Activated CD4-positive, CD25-positive, alpha-beta regulatory T cell treated with anti-CD3 and anti-CD28 coated beads, Interleukin-2, amount 50 U/mL, for 72 hours (primary cell): ENCODE measurements at regions not wholly inside any gene's neighbourhood (a gene's known extent, or its start where the extent isn't known, plus 50 kb on each side); places are given as distances from the start of the nearest gene placed in this dataset.

Experiments
- DNase-seq: peaks from one replicate; pipeline ENCODE4 v3.0.0; 2021

GRCh38 chr11:79960461-79960860 is 519.6 kb upstream of the TENM4 start:
- DNase-seq, result no peak

DNA sequence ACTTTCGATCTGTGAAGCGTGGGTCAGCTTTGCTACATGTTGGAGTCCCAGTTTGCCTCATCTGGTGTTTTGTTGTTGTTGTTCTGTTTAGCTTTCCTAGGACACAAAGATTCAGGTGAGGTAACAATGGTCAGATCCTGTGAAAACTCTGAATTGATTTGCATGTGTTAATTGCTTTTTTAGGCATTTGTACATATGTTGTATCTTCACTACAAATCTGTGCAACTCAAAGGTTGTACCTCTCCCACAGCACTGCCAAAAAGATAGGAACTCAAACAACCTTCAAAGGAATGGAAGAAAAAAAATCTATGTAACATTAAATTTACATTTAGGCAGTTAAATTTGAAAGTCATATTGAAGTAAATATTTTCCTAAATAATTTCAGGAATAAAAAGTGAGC is 518.5 kb upstream of the TENM4 start:
- DNase-seq, result no peak

GRCh38 chr11:79957702-79958101 is 516.9 kb upstream of the TENM4 start:
- DNase-seq, result no peak

- DNase-seq, result no peak
Measured at GRCh38 chr11:79956061-79956460, 515.2 kb upstream of the TENM4 start.

- no peak for DNase-seq
Measured at GRCh38 chr11:79953629-79954028, 512.8 kb upstream of the TENM4 start.

- DNase-seq, result no peak
Measured at GRCh38 chr11:79950741-79951140, 509.9 kb upstream of the TENM4 start.

GRCh38 chr11:79950172-79950571 is 509.3 kb upstream of the TENM4 start:
- DNase-seq, result no peak

DNA sequence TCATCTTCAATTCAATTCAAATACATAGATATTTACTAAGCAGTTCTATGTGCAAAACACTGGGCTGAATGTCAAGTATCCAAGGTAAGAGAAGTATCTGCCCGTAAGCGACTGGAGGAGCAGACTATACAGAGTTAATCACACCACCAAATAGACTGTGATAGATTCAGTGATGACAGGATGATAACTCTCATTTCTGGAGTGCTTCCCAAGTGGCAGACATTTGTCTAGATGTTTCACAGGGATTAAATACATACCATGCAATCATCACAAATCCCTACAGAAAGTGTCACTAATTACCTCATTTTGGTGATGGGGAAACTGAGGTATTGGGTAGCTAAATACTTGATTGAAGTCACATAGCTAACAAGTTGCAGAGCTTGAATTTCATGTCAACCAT is 508.7 kb upstream of the TENM4 start:
- DNase-seq, result no peak

DNA sequence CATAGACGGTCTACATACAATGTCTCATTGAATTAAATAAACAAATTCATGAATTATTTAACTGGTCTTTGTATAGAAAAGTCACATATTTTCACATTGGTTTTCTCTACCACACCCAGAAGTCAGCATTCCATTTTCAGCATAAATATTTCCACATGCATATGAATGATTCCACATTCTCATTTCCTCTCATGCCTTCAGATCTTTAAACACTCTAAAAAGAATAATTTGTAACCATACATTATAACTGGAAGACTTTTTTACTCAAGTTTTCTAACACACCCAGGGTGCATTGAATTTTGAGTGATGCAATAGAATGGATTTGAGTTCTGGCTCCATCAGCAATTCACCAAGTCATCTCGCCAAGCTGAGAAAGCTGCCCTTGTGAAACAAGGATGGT is 501.8 kb upstream of the TENM4 start:
- no peak for DNase-seq

DNA sequence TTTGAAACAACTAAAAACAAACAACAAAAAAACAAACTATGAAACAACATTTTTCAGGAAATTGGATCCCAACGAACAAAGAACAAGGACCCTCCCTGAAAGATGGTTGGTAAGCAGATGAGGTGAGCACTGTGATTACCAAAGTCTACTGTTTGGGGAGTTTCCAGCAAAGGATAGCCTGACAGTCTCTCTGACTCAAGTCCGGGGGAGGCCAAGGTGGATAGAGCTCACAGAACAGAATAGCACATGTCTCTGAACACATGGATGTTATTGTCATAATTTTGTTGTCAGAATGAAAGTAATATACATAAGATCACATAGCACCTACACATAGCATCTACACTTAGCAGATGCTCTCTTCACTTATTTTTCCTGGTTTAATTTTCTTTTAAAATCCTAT is 501.3 kb upstream of the TENM4 start:
- DNase-seq, result no peak

- DNase-seq, result no peak
Measured at GRCh38 chr11:79940974-79941735, 500.3 kb upstream of the TENM4 start.

GRCh38 chr11:79940165-79940564 is 499.3 kb upstream of the TENM4 start:
- DNase-seq, result no peak

- no peak for DNase-seq
Measured at GRCh38 chr11:79939111-79939510, 498.3 kb upstream of the TENM4 start.

DNA sequence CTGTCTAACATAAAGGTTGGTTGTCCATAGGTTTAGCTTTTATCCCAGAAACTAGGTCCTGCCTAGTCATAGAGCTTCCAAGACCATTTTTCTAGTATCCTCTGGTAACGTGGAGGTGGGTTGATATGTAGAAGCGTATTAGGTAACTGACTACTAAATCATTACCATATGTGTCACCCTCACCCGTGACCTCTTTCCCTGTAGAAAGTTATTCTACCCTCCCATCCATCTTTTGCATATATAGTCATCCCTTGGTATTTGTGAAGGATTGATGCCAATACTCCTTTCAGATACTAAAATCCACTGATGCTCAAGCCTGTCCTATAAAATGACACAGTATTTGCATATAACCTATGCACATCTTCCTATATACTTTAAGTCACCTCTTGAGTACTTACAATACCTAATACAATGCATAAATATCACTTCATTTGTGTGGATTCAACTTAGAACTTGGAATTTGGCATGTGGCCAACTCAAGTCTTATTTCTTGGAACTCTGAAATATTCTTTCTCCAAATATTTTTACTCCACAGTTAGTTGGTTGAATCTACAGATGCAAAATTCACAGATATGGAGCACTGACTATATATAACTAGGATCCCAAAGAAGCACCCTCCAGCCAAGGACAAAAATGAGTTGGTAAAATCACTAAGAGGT is 497.0 kb upstream of the TENM4 start:
- DNase-seq, result no peak

GRCh38 chr11:79932612-79933011 is 491.8 kb upstream of the TENM4 start:
- no peak for DNase-seq

DNA sequence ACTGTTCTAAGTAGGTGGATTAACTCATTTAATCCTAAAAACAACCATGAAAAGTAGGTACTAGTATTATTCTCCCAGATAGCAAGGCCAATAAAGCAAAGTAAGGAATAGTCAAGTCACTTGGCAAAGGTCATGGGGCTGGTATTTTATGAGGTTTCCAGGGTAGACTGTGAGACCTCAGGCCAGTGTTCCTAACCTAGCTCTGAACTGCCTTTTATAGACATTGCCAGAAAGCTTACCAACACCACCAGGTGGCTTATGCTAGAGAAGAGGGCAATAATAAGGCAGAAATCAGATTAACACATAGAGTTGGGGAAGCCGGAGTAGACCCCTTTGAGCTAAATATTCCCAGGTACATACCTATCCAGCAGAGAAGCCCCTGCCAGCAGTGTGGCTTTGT is 490.9 kb upstream of the TENM4 start:
- DNase-seq, result no peak

GRCh38 chr11:79926707-79927106 is 485.9 kb upstream of the TENM4 start:
- DNase-seq, result no peak

GRCh38 chr11:79925570-79925969 is 484.7 kb upstream of the TENM4 start:
- no peak for DNase-seq

- DNase-seq, result no peak
Measured at GRCh38 chr11:79922641-79923040, 481.8 kb upstream of the TENM4 start.

GRCh38 chr11:79920480-79920879 is 479.6 kb upstream of the TENM4 start:
- no peak for DNase-seq

- no peak for DNase-seq
Measured at GRCh38 chr11:79919350-79919749, 478.5 kb upstream of the TENM4 start.

GRCh38 chr11:79918846-79919245 is 478.0 kb upstream of the TENM4 start:
- DNase-seq, result no peak

- DNase-seq, result no peak
Measured at GRCh38 chr11:79906164-79906563, 465.3 kb upstream of the TENM4 start.

DNA sequence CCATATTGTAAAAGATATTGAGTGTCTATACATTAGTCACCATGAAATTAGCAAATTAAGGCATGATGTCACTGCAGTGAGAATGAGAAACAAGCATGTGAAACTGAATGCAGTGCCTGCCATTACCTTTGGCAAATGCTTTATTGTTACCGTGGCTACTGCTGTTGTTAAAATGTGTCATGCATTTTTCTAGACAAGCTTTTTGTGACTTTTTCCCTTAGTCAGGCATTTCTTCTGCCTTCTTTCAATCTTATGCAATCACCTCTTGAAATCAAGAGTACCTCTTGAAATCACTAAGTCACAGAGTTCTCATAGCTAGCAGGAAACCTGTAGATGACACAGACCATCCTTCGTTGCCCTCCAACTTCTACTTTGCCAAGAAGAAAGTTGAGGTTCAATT is 461.7 kb upstream of the TENM4 start:
- no peak for DNase-seq

DNA sequence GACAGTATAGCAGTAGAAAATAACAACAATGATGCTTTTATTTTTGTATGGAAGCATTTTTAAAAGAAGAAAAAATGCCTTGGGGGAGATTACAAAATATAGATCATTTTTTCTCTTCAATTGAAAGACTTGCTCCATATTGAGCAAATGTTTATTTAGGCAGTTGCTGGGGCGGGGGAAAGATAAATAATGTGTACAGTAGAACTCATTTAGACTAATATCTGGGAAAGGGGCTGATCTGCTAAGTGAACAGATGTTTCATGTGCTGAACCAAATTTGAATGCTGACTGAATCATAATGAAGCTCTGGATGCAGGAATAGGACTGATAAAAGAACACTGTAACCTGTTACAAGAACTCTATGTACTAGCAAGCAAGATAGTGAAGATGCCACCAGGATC is 457.1 kb upstream of the TENM4 start:
- no peak for DNase-seq
